B cell (primary cell): ENCODE measurements at regions not wholly inside any gene's neighbourhood (a gene's known extent, or its start where the extent isn't known, plus 50 kb on each side); places are given as distances from the start of the nearest gene placed in this dataset.

Experiments used
- CTCF ChIP-seq: fragments of 200-600 bp; IDR thresholded peaks from one replicate; pipeline ENCODE4 v1.8.0; 2022; ENCODE audit warnings: antibody characterized with exemption, mild to moderate bottlenecking
- EZH2 ChIP-seq: IDR thresholded peaks from 2 replicates; pipeline ENCODE4 v1.6.1; 2012; ENCODE audit warnings: borderline replicate concordance, low read depth, mild to moderate bottlenecking, moderate library complexity, low read length; ENCODE audit not compliant: insufficient read depth, poor library complexity, severe bottlenecking

- TF ChIP-seq CTCF (no peak), EZH2 (no peak)
Measured at GRCh38 chr11:106276859-106277436, 199.5 kb downstream of the AASDHPPT start.
